T-helper 17 cell (primary cell): ENCODE measurements at regions not wholly inside any gene's neighbourhood (a gene's known extent, or its start where the extent isn't known, plus 50 kb on each side); places are given as distances from the start of the nearest gene placed in this dataset.
"Not testable (repeated sequence)": the region's sequence is repeated elsewhere in the genome, so short reads cannot be mapped to it uniquely, and the experiment has no call there.

Source experiments
- ATAC-seq: fragments of 150-1000 bp; cut with Tn5 transposase; 2 replicates; pipeline ENCODE4 v1.10.0; 2021; ENCODE audit warnings: mild to moderate bottlenecking, moderate library complexity
- DNase-seq, 3 donors: peaks; one replicate each; pipeline versions ENCODE4 v3.0.0 to v3.0.0-alpha.2; 2020 to 2021
- H3K9me3 ChIP-seq: one replicate; pipeline ENCODE4 v1.7.0; 2013; ENCODE audit warnings: low read length, mild to moderate bottlenecking; ENCODE audit not compliant: control insufficient read depth, poor library complexity, severe bottlenecking
- H3K27ac Mint-ChIP-seq: one replicate; pipeline ENCODE4 v1.8.0; 2022; ENCODE audit warnings: mild to moderate bottlenecking, moderate library complexity, mixed read lengths
- H3K27me3 Mint-ChIP-seq: one replicate; pipeline ENCODE4 v1.8.0; 2022; ENCODE audit warnings: mixed read lengths
- H3K36me3 Mint-ChIP-seq: one replicate; pipeline ENCODE4 v1.8.0; 2022; ENCODE audit warnings: low read depth, mixed read lengths
- H3K4me1 Mint-ChIP-seq: one replicate; pipeline ENCODE4 v1.8.0; 2022; ENCODE audit warnings: mild to moderate bottlenecking, mixed read lengths
- H3K4me3 Mint-ChIP-seq: one replicate; pipeline ENCODE4 v1.8.0; 2022; ENCODE audit warnings: mild to moderate bottlenecking, moderate library complexity, mixed read lengths

- DNase-seq (no peak), ATAC-seq (no peak)
- Mint-ChIP-seq H3K4me3 (no peak overlapping the region), H3K36me3 (no peaks in the 10 kb centered on the region), H3K27me3 (no peaks in the 10 kb centered on the region), H3K4me1 (no peaks in the 10 kb centered on the region), H3K27ac (no peak overlapping the region)
- H3K9me3 ChIP-seq, result peaks cover 3% of the 10 kb centered on the region
Measured at GRCh38 chr13:80830431-80830830, 489.5 kb upstream of the SPRY2 start.

- no peak overlapping the region for H3K4me3 Mint-ChIP-seq
- peaks cover 3% of the 10 kb centered on the region for H3K9me3 ChIP-seq
- no peak overlapping the region for H3K27ac Mint-ChIP-seq
- ATAC-seq (no peak), DNase-seq (no peak)
- no peaks in the 10 kb centered on the region for H3K27me3 Mint-ChIP-seq
- no peaks in the 10 kb centered on the region for H3K36me3 Mint-ChIP-seq
- no peaks in the 10 kb centered on the region for H3K4me1 Mint-ChIP-seq
Measured at GRCh38 chr13:80828759-80829158, 487.8 kb upstream of the SPRY2 start.

- Mint-ChIP-seq H3K4me3 (no peak overlapping the region), H3K36me3 (no peaks in the 10 kb centered on the region), H3K27me3 (no peaks in the 10 kb centered on the region), H3K27ac (no peak overlapping the region), H3K4me1 (no peaks in the 10 kb centered on the region)
- ATAC-seq (no peak), DNase-seq (no peak)
- H3K9me3 ChIP-seq, result no peaks in the 10 kb centered on the region
Measured at GRCh38 chr13:80825276-80825675, 484.4 kb upstream of the SPRY2 start.

- Mint-ChIP-seq H3K27me3 (no peaks in the 10 kb centered on the region), H3K27ac (no peak overlapping the region), H3K36me3 (no peaks in the 10 kb centered on the region), H3K4me1 (no peaks in the 10 kb centered on the region), H3K4me3 (no peak overlapping the region)
- no peak for DNase-seq
- ATAC-seq, result no peak
- H3K9me3 ChIP-seq, result no peaks in the 10 kb centered on the region
Measured at GRCh38 chr13:80824229-80824628, 483.3 kb upstream of the SPRY2 start.

- no peaks in the 10 kb centered on the region for H3K9me3 ChIP-seq
- no peaks in the 10 kb centered on the region for H3K4me1 Mint-ChIP-seq
- no peak overlapping the region for H3K27ac Mint-ChIP-seq
- H3K36me3 Mint-ChIP-seq, result no peaks in the 10 kb centered on the region
- no peak for ATAC-seq
- DNase-seq, result no peak
- H3K27me3 Mint-ChIP-seq, result no peaks in the 10 kb centered on the region
- H3K4me3 Mint-ChIP-seq, result no peak overlapping the region
Measured at GRCh38 chr13:80823472-80823871, 482.5 kb upstream of the SPRY2 start.

- Mint-ChIP-seq H3K27me3 (no peaks in the 10 kb centered on the region), H3K36me3 (no peaks in the 10 kb centered on the region), H3K4me1 (no peaks in the 10 kb centered on the region), H3K4me3 (no peak overlapping the region), H3K27ac (no peak overlapping the region)
- no peak for DNase-seq
- H3K9me3 ChIP-seq, result no peaks in the 10 kb centered on the region
- ATAC-seq, result no peak
Measured at GRCh38 chr13:80821466-80821865, 480.5 kb upstream of the SPRY2 start.

- H3K9me3 ChIP-seq, result no peaks in the 10 kb centered on the region
- Mint-ChIP-seq H3K4me3 (no peak overlapping the region), H3K36me3 (no peaks in the 10 kb centered on the region), H3K27me3 (no peaks in the 10 kb centered on the region), H3K27ac (no peak overlapping the region), H3K4me1 (no peaks in the 10 kb centered on the region)
- ATAC-seq (no peak), DNase-seq (no peak)
Measured at GRCh38 chr13:80817979-80818378, 477.1 kb upstream of the SPRY2 start.

GRCh38 chr13:80814541-80814940 is 473.6 kb upstream of the SPRY2 start:
- Mint-ChIP-seq H3K4me3 (no peak overlapping the region), H3K36me3 (no peaks in the 10 kb centered on the region), H3K4me1 (no peaks in the 10 kb centered on the region), H3K27ac (no peak overlapping the region), H3K27me3 (no peaks in the 10 kb centered on the region)
- ATAC-seq (no peak), DNase-seq (no peak)
- no peaks in the 10 kb centered on the region for H3K9me3 ChIP-seq

GRCh38 chr13:80810294-80810693 is 469.4 kb upstream of the SPRY2 start:
- not testable (repeated sequence) for H3K27ac Mint-ChIP-seq

GRCh38 chr13:80802946-80803345 is 462.0 kb upstream of the SPRY2 start:
- Mint-ChIP-seq H3K36me3 (no peaks in the 10 kb centered on the region), H3K27me3 (no peaks in the 10 kb centered on the region), H3K4me3 (no peak overlapping the region), H3K4me1 (no peaks in the 10 kb centered on the region), H3K27ac (no peak overlapping the region)
- DNase-seq, result no peak
- H3K9me3 ChIP-seq, result no peaks in the 10 kb centered on the region
- ATAC-seq, result no peak

More at GRCh38 chr13:80810294-80810693, 469.4 kb upstream of the SPRY2 start:
- ATAC-seq, H3K4me3 Mint-ChIP-seq, H3K4me1 Mint-ChIP-seq, H3K36me3 Mint-ChIP-seq, DNase-seq, H3K27me3 Mint-ChIP-seq, H3K9me3 ChIP-seq: not testable (repeated sequence)

- no peak overlapping the region for H3K4me3 Mint-ChIP-seq
- no peaks in the 10 kb centered on the region for H3K36me3 Mint-ChIP-seq
- H3K27ac Mint-ChIP-seq, result no peak overlapping the region
- no peaks in the 10 kb centered on the region for H3K4me1 Mint-ChIP-seq
- no peaks in the 10 kb centered on the region for H3K27me3 Mint-ChIP-seq
- H3K9me3 ChIP-seq, result no peaks in the 10 kb centered on the region
- DNase-seq (no peak), ATAC-seq (no peak)
Measured at GRCh38 chr13:80798576-80799133, 457.7 kb upstream of the SPRY2 start.

- H3K4me1 Mint-ChIP-seq, result no peaks in the 10 kb centered on the region
- no peak overlapping the region for H3K27ac Mint-ChIP-seq
- no peaks in the 10 kb centered on the region for H3K36me3 Mint-ChIP-seq
- no peaks in the 10 kb centered on the region for H3K27me3 Mint-ChIP-seq
- ATAC-seq (no peak), DNase-seq (no peak)
- peaks cover 2% of the 10 kb centered on the region for H3K9me3 ChIP-seq
- H3K4me3 Mint-ChIP-seq, result no peak overlapping the region
Measured at GRCh38 chr13:80787604-80788003, 446.7 kb upstream of the SPRY2 start.

- DNase-seq, result no peak
- H3K4me1 Mint-ChIP-seq, result no peaks in the 10 kb centered on the region
- no peak overlapping the region for H3K4me3 Mint-ChIP-seq
- ATAC-seq, result no peak
- no peaks in the 10 kb centered on the region for H3K36me3 Mint-ChIP-seq
- peaks cover 2% of the 10 kb centered on the region for H3K9me3 ChIP-seq
- no peak overlapping the region for H3K27ac Mint-ChIP-seq
- H3K27me3 Mint-ChIP-seq, result no peaks in the 10 kb centered on the region
Measured at GRCh38 chr13:80783926-80784565, 443.1 kb upstream of the SPRY2 start.

GRCh38 chr13:80782441-80782840 is 441.5 kb upstream of the SPRY2 start:
- no peaks in the 10 kb centered on the region for H3K27me3 Mint-ChIP-seq
- H3K4me3 Mint-ChIP-seq, result no peak overlapping the region
- H3K36me3 Mint-ChIP-seq, result no peaks in the 10 kb centered on the region
- peaks cover 2% of the 10 kb centered on the region for H3K9me3 ChIP-seq
- DNase-seq (no peak), ATAC-seq (no peak)
- no peak overlapping the region for H3K27ac Mint-ChIP-seq
- no peaks in the 10 kb centered on the region for H3K4me1 Mint-ChIP-seq
